ENCODE measurements at regions not wholly inside any gene's neighbourhood (a gene's known extent, or its start where the extent isn't known, plus 50 kb on each side); places are given as distances from the start of the nearest gene placed in this dataset.
A peak's percentile ranks its signal among the peaks of the same experiment; 100 is the strongest.

DNA sequence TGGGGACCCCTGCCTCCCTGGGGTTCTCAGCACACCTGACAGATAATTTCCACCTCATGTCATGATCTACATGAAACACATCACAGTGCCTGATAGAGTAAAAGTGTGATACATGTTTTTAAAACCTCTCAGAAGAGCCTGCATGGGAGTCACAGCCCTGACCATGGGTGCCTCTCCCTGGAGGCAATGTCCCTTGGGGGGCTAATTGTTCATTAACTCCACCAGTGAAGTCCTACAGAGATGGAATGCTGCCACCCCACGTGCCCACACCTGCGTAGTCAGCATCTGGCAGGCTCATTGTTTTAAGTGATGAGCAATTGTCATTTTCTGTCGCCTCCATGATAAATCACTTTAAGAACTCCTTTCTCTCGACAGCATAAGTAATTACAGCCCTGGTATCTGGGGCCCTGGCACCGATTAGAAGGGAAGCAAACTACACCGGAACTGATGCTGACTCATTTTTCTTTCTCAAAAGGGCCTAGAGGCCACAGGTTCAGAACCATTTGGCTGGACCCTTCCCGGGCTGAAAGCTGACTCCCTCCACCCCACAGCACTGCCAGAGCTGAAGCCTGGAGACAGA is 109.6 kb upstream of the GJB5 start:
- peak in 2 of 3 donors; percentile 36 to 39 for DNase-seq (ENCODE audit: low read depth in 2 of 3, low spot score in 2 of 3)

DNA sequence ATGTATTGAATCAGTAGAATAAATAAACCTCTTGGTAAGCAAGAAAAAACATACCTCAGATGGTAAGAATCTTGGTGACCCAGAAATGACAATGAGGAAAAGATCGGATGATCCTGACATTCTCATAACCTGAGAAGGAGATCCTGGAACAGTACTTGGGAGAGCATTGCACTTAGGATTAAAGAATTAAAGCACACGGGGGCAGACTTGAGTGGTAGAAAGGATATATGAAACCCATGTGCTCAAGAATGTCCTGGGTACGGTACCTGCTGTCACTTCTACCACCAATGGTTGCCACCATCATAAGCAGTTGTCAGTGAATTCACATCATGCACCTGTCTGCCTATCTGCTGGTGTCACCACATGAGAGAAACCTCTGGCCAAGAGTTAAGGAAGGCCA is 108.9 kb upstream of the GJB5 start:
- DNase-seq (ENCODE audit: low read depth in 2 of 3, low spot score in 2 of 3) = no peak

DNA sequence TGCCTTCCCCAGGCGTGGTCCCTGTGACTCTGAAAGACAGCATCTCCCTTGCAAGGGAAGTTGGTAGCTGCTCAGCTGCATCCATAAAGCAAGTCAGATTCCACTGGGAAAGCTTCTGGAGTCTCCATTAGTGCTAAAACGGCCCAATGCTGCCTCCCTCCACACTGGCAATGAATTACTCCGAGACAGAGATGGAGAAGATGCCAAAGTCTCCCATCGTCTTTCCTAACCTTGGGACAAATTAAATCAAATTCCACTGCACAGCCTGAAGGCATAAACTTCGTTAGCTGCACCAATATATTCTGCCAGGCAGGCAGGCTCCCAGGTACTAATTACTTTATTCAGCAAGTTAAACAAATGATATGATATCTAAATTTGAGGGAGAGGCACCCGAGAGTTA is 106.3 kb upstream of the GJB5 start:
- no peak for DNase-seq (ENCODE audit: low read depth in 2 of 3, low spot score in 2 of 3)

DNA sequence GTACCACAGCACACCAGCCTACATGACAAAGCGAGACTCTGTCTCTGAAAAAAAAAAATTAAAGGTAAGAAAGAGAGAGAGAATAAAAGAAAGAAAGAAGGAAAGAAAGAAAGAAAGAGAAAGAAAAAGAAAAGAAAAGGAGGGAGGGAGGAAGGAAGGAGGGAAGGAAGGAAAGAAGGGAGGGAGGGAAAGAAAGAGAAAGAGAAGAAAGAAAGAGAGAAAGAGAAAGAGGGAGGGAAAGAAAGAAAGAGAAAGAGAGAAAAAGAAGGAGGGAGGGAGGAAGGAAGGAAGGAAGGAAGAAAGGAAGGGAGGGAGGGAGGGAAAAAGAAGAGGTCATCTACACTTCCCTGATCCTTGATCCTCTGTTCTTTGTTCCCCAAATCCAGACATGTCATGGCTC is 104.8 kb upstream of the GJB5 start:
- no peak for DNase-seq (ENCODE audit: low read depth in 2 of 3, low spot score in 2 of 3)

DNA sequence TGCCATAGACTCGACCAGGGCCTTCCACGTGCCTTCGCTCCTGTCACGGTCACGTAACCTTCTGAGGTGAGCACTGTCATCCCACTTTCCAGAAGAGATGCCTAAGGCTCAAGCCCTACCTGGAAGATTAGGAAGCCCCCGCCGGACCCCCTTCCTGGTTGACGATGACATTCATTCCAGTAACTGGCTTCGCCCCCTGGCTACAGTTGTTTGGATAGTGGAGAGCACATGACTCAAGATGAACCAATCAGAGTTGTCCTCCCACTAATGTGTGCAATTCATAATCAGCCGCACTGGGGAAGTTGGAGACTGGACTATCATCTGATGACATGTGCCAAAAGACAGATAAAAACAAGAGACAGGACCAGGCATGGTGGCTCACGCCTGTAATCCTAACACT is 104.0 kb upstream of the GJB5 start:
- DNase-seq (ENCODE audit: low read depth in 2 of 3, low spot score in 2 of 3) = no peak

DNA sequence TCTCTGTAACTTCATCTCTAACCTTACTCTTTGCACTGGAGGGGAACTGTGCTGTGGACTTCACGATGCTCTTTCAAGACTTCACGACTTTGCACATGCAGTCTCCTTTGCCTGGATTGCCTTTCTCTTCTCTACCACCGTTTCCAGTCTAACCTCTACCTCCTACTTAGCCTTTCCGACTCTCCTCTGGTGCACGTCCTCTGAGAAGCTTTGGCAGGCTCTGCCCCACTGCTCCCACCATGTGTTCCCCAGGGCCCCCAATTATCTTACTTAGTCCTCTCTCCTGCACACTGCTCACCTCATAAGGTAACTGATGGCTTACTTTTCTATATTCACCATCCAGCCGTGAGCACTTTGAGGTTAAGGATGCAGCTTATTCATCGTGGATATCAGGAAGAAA is 101.7 kb upstream of the GJB5 start:
- DNase-seq (ENCODE audit: low read depth in 2 of 3, low spot score in 2 of 3) = no peak

DNA sequence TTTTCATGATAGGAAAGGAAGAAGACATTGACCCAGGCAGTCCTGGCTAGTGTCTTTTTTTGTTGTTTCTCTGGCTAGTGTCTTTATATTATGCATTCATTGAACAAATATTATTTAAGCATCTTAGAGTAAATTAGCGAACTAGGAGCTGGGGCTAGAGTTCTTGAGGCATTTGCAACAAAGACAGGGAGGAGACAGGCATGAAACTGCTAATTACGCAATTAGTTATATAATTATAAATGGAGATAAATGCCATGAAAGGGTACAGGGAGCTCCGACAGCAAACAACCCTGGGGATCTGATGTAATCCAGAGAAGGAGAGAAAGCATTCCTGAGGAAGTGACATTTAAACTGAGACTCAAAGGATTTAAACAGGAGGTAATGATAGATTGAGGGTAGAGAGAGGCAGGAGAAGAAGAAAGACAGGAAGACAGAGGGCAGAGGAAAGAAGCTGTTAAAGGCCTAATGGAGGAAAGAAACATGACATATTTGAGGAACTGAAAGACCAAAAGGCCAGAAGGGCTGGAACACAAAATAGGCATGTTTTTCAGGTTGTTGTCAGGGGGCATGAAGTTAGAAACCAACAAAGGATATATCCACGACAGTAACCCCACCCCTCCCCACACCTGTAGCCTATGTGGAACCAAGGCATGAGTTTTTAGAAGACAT is 99.5 kb upstream of the GJB5 start:
- no peak for DNase-seq (ENCODE audit: low read depth in 2 of 3, low spot score in 2 of 3)

DNA sequence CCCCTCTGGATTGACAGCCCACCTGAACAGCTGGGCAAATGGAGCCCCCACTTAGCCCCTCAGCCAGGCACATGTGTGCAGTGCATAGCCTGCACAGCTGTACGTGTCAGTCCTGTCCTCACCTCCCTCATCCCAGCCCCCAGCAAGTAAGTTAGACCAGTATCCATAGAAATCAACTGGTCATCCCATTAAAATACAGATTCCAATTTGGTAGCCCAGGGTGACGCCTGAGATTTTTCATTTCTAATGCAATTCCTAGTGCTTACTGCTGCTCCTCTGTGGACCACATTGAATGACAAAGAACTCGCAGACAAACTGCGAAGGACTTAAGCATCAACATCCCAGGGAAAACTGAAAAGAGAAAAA is 99.0 kb upstream of the GJB5 start:
- no peak for DNase-seq (ENCODE audit: low read depth in 2 of 3, low spot score in 2 of 3)

DNA sequence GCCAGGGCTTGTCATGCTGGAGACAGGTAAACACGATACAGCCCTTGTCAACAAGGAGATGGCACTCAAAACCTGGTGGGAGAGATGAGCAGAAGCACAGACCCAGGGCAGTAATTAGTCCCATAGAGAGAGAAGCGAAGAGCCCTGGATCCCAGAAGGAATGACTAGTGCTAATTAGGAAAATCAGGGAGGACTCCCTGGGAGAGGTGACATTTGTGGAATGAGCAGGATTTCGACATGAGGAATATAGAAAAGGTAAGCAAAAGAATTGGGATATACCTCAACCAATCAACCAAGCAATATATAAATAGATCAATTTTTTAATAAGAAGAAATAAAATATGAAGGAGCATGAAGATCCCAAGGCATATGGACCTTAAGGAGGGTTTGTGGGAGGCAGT is 98.5 kb upstream of the GJB5 start:
- DNase-seq (ENCODE audit: low read depth in 2 of 3, low spot score in 2 of 3) = no peak

DNA sequence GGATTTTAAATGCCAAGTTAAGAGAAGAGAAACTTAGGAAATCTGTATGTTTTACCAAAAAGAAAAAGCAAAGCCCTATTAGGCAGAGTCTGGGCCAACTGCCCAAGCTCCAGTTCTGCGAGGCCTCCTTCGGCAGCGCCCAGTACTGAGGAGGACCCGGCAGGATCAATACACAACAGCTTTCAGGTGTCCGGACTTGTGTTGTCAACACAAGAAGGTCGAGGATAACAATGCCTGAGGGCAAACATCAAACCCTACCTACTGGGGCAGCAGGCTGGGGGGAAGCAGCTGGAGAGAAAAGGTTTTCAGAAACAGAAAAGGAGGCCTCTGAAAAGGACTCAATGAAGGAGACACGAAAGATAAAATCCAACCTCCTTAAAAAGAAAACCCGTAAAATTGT is 98.1 kb upstream of the GJB5 start:
- no peak for DNase-seq (ENCODE audit: low read depth in 2 of 3, low spot score in 2 of 3)

DNA sequence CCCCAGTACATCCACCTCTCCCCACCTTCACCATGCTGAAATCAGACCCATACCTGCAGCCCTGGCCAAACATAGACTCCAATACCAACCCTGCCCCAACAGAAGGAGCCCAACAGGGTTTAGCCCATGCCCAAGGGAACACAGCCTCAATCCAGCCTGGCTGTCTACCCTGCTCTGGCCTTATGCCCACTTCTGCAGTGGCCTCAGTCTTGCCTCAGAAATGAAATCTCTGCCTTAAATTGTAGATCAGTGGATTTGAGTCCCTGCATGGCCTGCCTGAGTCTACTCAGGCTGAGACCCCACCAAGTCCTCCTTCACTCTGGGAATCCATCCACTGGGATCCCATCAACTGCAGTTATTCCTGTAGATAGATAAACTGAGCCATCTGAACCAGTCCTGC is 97.6 kb upstream of the GJB5 start:
- DNase-seq (ENCODE audit: low read depth in 2 of 3, low spot score in 2 of 3) = no peak

DNA sequence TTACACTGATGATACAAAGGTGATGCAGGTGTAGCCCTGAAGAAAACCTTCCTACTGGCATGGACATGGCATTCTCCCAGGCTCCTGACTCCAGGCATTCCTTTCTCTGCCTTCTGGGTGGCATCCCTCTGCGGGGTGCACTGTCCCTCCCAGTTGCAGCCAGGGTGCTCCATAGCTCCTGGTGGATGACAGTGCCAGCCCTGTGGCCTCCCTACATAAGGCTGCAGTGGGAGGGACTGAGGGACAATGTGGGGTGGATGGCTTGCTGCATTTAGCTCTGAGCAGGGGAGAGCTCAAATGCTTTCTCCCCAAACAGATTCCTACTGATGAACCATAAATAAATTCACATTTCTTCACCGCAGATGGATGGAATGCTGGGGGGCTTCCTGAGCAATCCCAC is 97.0 kb upstream of the GJB5 start:
- DNase-seq (ENCODE audit: low read depth in 2 of 3, low spot score in 2 of 3) = no peak

DNA sequence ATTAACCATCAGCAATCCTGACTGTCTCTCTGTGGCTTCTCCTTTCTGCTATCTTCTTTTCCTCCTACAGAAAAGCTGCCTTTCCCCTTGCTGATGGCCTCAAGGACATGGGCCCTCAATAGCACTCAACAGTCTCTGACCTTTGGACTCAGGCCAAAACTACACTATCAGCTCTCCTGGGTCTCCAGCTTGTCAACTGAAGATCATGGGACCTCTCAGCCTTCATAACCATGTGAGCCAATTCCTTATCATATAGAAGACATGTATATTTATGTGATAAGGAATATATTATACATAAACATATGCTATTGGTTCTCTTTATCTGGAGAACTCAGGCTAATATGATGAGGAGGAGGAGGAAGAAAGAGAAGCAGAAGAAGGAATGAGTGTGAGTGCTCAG is 91.8 kb upstream of the GJB5 start:
- DNase-seq (ENCODE audit: low read depth in 2 of 3, low spot score in 2 of 3) = no peak

DNA sequence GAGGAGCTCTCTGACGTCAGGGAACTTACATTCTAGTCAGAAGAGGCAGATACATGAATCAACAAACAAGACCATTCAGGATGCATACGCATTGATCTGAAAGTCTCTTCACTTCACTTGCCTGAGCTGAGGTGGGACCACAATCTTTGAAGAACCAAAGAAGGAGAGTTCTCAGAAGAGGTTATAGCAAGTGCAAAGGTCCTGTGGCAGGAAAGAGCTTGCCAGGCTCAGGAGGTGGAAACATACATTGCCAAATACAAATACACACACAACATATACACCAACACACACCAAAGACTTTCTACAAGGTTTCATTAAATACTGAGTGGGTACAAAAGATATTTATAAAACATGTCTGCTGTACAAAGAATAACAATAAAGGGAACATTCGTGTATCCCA is 86.8 kb upstream of the GJB5 start:
- no peak for DNase-seq (ENCODE audit: low read depth in 2 of 3, low spot score in 2 of 3)

DNA sequence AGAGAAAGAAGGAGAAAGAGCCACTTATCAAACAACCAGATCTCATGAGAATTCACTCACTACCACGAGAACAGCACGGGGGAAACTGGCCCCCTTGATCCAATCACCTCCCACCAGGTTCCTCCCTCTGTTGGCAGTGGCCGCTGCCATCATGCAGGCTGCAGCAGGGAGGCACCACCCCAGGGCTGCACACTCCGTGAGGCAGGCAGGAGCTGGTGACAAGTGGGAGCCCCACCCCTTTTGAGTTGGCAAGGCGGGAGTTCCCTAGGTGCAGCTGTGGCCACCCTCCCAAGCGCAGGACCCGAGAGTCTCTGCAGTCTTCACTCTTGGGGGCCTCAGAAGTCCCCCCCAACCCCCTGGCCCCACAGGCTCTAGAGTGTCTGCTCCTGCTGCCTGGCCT is 83.9 kb upstream of the GJB5 start:
- no peak for DNase-seq (ENCODE audit: low read depth in 2 of 3, low spot score in 2 of 3)

DNA sequence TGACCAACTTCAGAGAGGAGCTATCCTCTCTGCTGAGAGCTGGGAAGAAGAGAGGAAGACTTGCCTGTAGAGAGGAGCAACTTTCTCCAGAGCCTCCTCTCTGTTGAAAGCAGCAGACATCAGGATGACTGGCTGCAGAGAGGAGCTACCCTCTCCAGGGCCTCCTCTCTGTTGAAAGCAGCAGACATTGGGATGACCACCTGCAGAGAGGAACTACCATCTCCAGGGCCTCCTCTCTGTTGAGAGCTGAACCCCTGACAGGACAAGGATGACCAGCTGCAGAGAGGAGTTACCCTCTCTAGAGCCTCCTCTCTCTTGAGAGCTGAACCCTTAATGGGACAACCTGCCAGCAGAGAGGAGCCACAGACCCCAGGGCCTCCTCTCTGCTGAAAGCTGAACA is 83.0 kb upstream of the GJB5 start:
- DNase-seq (ENCODE audit: low read depth in 2 of 3, low spot score in 2 of 3) = no peak

DNA sequence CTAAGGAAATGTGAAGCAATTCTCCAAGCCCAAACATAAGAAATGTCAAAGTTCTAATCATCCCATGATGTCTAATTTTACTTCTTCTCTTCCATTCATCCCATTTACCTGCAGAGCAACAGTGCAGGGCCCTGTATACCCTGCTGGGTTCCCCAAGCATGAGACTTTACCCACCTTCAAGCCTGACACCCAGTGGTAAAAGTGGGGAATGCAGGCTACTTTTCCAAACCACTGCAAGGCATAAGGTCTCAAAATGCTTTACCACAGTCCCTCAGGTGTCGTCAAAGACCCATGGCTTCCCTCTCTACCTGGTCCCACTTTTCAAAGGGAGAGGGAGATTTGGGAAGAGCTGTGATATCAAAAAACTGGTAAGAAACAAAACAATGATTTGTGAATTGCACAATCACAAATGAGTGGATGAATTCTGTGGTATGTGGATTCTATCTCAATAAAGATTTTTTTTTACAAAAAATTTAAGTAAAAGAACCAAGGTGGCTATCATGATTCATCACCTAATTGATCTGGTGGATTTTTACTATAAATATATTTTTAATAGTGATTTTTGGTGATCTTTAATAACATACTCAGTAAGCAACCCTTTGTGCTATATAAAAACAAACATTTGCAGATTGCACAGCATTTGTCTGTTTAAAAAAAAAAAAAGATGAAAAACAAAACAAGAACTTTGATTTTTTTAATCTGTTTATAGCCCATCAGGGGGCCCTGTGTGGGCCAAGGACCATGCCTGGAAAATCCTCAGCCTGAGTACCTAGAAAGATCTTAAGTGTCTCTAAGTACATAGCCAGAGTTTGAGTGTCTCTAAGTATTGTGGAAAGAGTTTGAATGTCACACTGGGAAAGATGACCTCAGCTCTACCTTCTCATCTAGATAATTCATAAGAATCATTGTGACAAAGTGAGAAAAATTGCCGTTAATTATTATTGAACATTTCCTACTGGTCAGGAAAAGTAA is 73.1 kb upstream of the GJB5 start:
- DNase-seq (ENCODE audit: low read depth in 2 of 3, low spot score in 2 of 3) = peak in 2 of 3 donors; percentile 45 to 78

DNA sequence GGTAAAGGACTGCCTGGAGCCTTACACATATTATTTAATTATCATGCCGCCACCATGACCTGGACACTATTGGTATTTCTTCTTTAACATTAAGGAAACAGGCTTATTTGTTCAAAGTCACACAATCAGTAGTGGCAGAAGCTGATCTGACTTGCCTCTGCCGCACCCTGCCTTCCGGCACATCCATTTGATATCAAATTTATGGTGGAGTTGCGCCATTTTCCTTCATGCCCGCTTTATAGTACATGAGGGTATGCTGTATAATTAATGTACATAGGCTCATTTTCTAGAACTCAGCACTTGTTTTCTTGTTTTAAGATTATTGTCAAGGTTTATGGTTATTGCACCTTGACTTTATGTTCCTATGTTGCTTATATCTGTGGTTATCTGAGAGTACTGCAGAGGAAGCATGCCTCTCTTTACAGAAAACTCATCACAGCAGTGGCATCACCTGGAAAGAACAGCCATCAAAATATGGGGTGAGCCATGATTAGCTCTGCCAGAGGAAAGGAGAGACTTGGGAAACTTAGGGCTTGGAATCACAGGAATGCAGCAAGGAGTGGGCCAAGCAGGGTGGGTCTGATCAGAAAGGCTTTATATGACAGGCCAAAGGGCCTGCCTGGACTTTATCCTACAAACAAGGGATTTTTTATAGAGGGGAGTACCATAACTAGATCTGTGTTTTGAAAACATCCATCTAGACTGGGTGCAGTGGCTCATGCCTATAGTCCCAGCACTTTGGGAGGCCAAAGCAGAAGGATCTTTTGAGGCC is 72.2 kb upstream of the GJB5 start:
- no peak for DNase-seq (ENCODE audit: low read depth in 2 of 3, low spot score in 2 of 3)

DNA sequence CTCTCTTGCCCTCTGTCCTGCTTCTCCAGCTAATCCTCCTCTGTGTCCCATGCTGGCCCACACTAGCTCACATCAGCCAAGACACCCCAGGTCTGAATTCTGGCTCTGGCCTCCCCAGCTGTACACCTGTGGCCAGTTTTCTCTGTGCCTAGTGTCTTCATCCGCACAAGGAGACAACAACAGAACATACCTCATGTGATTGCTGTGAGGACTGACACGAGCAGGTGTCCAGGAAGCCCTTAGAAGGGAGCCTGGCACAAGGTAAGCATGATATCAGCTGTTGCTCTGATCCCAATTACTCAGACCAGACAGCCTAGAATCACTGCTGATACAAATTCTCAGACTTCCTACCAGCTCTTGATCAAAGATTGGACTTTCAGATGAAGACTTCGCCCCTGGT is 71.2 kb upstream of the GJB5 start:
- DNase-seq (ENCODE audit: low read depth in 2 of 3, low spot score in 2 of 3) = no peak

DNA sequence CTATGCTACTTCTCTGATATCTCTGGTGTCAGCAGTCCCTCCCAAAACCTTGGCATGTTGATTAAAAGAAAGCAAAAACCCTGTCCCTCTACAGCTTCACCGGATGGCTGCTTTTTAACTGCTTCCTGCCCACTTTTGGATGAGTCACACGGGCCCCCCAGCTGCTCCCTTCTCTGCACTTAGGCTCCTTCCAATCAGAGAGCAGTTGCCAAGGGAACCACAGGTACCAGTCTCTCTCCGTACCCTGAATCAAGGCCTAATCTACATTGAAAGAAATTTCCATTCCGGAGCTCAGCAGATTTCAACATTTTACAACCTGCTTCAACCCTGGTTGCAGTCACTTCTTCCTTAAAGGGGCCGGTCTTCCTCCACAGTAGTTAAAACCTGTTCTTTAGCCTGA is 70.6 kb upstream of the GJB5 start:
- DNase-seq (ENCODE audit: low read depth in 2 of 3, low spot score in 2 of 3) = peak in 2 of 3 donors; percentile 92 to 97

DNA sequence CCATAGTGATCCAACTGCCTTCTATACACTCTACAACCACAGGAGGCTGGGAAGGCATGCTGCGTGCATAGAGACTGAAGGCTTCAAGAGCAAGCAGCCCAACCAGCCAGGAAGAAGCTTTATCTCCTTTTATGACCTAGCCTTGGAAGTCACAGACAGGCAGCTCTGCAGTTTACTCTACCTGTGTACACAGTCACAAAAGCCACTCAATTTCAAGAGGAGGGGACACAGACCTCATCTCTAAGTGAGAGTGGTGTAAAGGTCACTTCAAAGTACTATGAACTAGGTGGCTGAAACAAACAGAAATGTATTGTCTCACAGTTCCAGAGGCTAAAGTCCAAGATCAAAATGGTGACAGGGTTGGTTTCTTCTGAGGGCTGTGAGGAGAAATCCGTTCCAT is 69.6 kb upstream of the GJB5 start:
- no peak for DNase-seq (ENCODE audit: low read depth in 2 of 3, low spot score in 2 of 3)

Measured in hematopoietic multipotent progenitor cell (in vitro differentiated cells).